ENCODE measurements at regions not wholly inside any gene's neighbourhood (a gene's known extent, or its start where the extent isn't known, plus 50 kb on each side); places are given as distances from the start of the nearest gene placed in this dataset.

GRCh38 chr3:76161856-76162255, 376.5 kb upstream of the ZNF717 start:
- TF ChIP-seq, protein P1, sequence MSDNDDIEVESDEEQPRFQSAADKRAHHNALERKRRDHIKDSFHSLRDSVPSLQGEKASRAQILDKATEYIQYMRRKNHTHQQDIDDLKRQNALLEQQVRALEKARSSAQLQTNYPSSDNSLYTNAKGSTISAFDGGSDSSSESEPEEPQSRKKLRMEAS (IDR thresholded peaks at IDR 0.05): no peak
- TF ChIP-seq POLR2A (IDR thresholded peaks at IDR 0.05; ENCODE audit: control extremely low read depth in 1 of 2, low read depth in 2 of 2, low read length in 2 of 2): no peak

More at GRCh38 chr3:76161856-76162255, 376.5 kb upstream of the ZNF717 start:
- no peak for FAIRE-seq
- Histone ChIP-seq H3K18ac (ENCODE audit: extremely low read depth, low read length) (no peak overlapping the region), H2BK12ac (ENCODE audit: low read depth, low read length) (no peak overlapping the region), H4K20me1 (replicated peaks in 1 of 2; ENCODE audit: control insufficient read depth in 1 of 2, insufficient read depth in 2 of 2, low read length in 2 of 2) (no peaks in the 10 kb centered on the region), H2AFZ (ENCODE audit: low read length) (no peak overlapping the region), H3K4ac (replicated peaks; ENCODE audit: insufficient read length, low read depth, low read length) (no peak overlapping the region), H3K4me3 (ENCODE audit: extremely low read depth in 1 of 4, insufficient read depth in 2 of 4, low read depth in 3 of 4, low read length in 4 of 4) (no peak overlapping the region), H4K5ac (ENCODE audit: insufficient read length, low read depth, low read length) (no peak overlapping the region), H3K14ac (ENCODE audit: insufficient read length) (no peak overlapping the region), H2BK15ac (ENCODE audit: low read length) (no peak overlapping the region), H4K8ac (ENCODE audit: extremely low read depth, insufficient read depth, low read length) (no peak overlapping the region), H2BK5ac (ENCODE audit: low read depth, low read length) (no peak overlapping the region), H2BK20ac (ENCODE audit: low read length) (no peak overlapping the region), H3K79me2 (ENCODE audit: control insufficient read depth in 1 of 2, insufficient read depth in 2 of 2, low read length in 2 of 2) (no peaks in the 10 kb centered on the region), H3K9me3 (ENCODE audit: insufficient read depth in 2 of 2, low read depth in 1 of 2, low read length in 1 of 2) (no peaks in the 10 kb centered on the region), H3K23ac (ENCODE audit: insufficient read length) (no peak overlapping the region), H3K56ac (replicated peaks; ENCODE audit: insufficient read length, low read depth, low read length) (no peak overlapping the region), H3K27me3 (replicated peaks in 1 of 4; ENCODE audit: control insufficient read depth in 3 of 4, extremely low read depth in 1 of 4, insufficient read depth in 3 of 4, low read length in 3 of 4) (no peaks in the 10 kb centered on the region), H3K79me1 (ENCODE audit: low read depth, low read length) (no peaks in the 10 kb centered on the region), H3K9ac (replicated peaks in 1 of 4; ENCODE audit: extremely low read depth in 1 of 4, low read depth in 3 of 4, low read length in 3 of 4) (no peak overlapping the region), H3K27ac (ENCODE audit: low read depth, low read length) (no peak overlapping the region), H2BK120ac (replicated peaks; ENCODE audit: low read depth, low read length) (no peak overlapping the region), H3K23me2 (ENCODE audit: low read depth, low read length) (no peaks in the 10 kb centered on the region), H3K4me2 (ENCODE audit: insufficient read depth in 1 of 2, low read depth in 2 of 2, low read length in 2 of 2) (no peak overlapping the region), H2AK5ac (ENCODE audit: low read depth, low read length) (no peak overlapping the region), H3K4me1 (replicated peaks in 1 of 4; ENCODE audit: control insufficient read depth in 3 of 4, insufficient read depth in 4 of 4, low read length in 3 of 4) (no peaks in the 10 kb centered on the region), H4K91ac (replicated peaks; ENCODE audit: insufficient read length, low read length) (no peak overlapping the region), H3K36me3 (ENCODE audit: control insufficient read depth in 2 of 4, insufficient read depth in 4 of 4, low read length in 3 of 4) (no peaks in the 10 kb centered on the region)
- CTCF ChIA-PET (ENCODE audit: partially characterized antibody): interaction anchor here (1.2 kb wide), 1 partner anchor 18 kb away, joined by 5 read pairs; no protein-coding TSS in a partner anchor
- POLR2A ChIA-PET (ENCODE audit: partially characterized antibody): no interaction called here
- no peak for DNase-seq (ENCODE audit: low read depth in 1 of 2, low spot score in 2 of 2)

Measured in H1 (cell line).